Endodermal cell (in vitro differentiated cells): ENCODE measurements at regions not wholly inside any gene's neighbourhood (a gene's known extent, or its start where the extent isn't known, plus 50 kb on each side); places are given as distances from the start of the nearest gene placed in this dataset.

Source experiments
- DNase-seq: peaks from one replicate; pipeline ENCODE4 v3.0.0-alpha.2; 2017
- H3K27ac ChIP-seq: 2 replicates; pipeline ENCODE4 v1.5.1; 2013; ENCODE audit warnings: mild to moderate bottlenecking, low read depth, low read length, moderate library complexity
- H3K27me3 ChIP-seq: 2 replicates; pipeline ENCODE4 v1.6.1; 2013; ENCODE audit warnings: mild to moderate bottlenecking, low read length, moderate library complexity; ENCODE audit not compliant: insufficient read depth, control insufficient read depth, poor library complexity, severe bottlenecking
- H3K36me3 ChIP-seq: 2 replicates; pipeline ENCODE4 v1.7.0; 2013; ENCODE audit warnings: mild to moderate bottlenecking, low read length, moderate library complexity; ENCODE audit not compliant: control insufficient read depth, insufficient read depth
- H3K4me1 ChIP-seq: one replicate; pipeline ENCODE4 v1.7.0; 2013; ENCODE audit warnings: low read length; ENCODE audit not compliant: control insufficient read depth, insufficient read depth
- H3K4me3 ChIP-seq: 2 replicates; pipeline ENCODE4 v1.5.1; 2013; ENCODE audit warnings: mild to moderate bottlenecking, low read length, moderate library complexity
- H3K9ac ChIP-seq: 2 replicates; pipeline ENCODE4 v1.6.1; 2013; ENCODE audit warnings: mild to moderate bottlenecking, low read length, moderate library complexity; ENCODE audit not compliant: poor library complexity, severe bottlenecking; ENCODE audit errors: extremely low read depth
- H3K9me3 ChIP-seq: 2 replicates; pipeline ENCODE4 v1.6.1; 2013; ENCODE audit warnings: mild to moderate bottlenecking, low read length, moderate library complexity; ENCODE audit not compliant: control insufficient read depth
- H3K27ac Mint-ChIP-seq: 2 replicates; pipeline ENCODE4 v1.8.0; 2020; ENCODE audit warnings: mixed read lengths
- H3K27me3 Mint-ChIP-seq: 2 replicates; pipeline ENCODE4 v1.8.0; 2021; ENCODE audit warnings: mild to moderate bottlenecking, mixed read lengths; ENCODE audit not compliant: insufficient read depth
- H3K36me3 Mint-ChIP-seq: 2 replicates; pipeline ENCODE4 v1.8.0; 2020; ENCODE audit warnings: low read depth, mixed read lengths
- H3K4me1 Mint-ChIP-seq: 2 replicates; pipeline ENCODE4 v1.8.0; 2020; ENCODE audit warnings: mixed read lengths
- H3K4me3 Mint-ChIP-seq: 2 replicates; pipeline ENCODE4 v1.8.0; 2020; ENCODE audit warnings: mild to moderate bottlenecking, moderate library complexity, mixed read lengths
- H3K9me3 Mint-ChIP-seq: 2 replicates; pipeline ENCODE4 v1.8.0; 2020; ENCODE audit warnings: mild to moderate bottlenecking, mixed read lengths
- WGBS, 2 experiments: methylation state at CpG; one replicate each; pipeline versions ENCODE4 v1.1.5 to v1.1.7; 2013; ENCODE audit warnings: missing lambda C conversion rate in 2 of 2, mixed read lengths in 1 of 2; ENCODE audit not compliant: insufficient coverage in 1 of 2, insufficient read length in 1 of 2; 5-methylcytosine and 5-hydroxymethylcytosine counted together
- TF ChIP-seq, protein P1 (sequence below): fragments of 200-600 bp; sonication (generic); conservative IDR thresholded peaks from 2 replicates; pipeline ENCODE4 v1.5.0; 2021; ENCODE audit warnings: antibody characterized with exemption, mild to moderate bottlenecking

- peak; percentile 48 for DNase-seq
Measured at GRCh38 chr11:134654161-134654915, 242.3 kb upstream of the B3GAT1 start.

DNA sequence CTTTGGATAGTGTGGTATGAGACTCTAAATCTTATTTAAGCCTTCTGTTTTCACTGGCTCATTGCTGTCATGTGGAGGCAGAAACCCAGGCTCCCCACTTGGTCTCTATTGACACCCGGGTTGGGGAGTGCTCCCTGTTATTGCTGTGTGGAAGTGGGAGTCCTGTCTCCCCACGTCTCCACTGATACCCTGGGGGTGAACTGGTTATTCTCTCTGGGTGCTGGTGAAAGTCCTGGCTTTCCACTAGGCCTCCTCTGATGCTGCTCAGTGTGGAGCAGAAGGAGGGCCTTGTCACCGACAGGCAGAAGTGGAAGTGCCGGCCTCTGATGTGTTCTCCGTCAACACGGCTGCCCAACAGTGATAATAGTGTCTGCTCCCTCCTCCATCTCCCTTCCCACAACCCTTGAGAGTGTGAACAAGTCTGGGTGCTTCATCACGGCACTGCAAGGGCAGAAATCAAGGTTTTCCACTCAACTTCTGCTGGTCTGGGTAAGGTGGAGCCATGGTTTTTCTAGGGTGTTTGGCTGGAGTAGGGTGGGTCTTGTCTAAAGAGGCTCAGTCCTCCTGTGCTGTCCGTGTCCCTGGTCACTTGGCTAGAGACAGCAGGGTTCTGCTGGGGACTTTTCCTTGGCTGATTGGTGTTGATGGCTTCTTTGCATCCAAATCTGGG lies 240.7 kb upstream of the B3GAT1 start:
- TF ChIP-seq, protein P1, sequence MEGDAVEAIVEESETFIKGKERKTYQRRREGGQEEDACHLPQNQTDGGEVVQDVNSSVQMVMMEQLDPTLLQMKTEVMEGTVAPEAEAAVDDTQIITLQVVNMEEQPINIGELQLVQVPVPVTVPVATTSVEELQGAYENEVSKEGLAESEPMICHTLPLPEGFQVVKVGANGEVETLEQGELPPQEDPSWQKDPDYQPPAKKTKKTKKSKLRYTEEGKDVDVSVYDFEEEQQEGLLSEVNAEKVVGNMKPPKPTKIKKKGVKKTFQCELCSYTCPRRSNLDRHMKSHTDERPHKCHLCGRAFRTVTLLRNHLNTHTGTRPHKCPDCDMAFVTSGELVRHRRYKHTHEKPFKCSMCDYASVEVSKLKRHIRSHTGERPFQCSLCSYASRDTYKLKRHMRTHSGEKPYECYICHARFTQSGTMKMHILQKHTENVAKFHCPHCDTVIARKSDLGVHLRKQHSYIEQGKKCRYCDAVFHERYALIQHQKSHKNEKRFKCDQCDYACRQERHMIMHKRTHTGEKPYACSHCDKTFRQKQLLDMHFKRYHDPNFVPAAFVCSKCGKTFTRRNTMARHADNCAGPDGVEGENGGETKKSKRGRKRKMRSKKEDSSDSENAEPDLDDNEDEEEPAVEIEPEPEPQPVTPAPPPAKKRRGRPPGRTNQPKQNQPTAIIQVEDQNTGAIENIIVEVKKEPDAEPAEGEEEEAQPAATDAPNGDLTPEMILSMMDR: no peak
- H3K9me3 ChIP-seq: no peaks in the 10 kb centered on the region
- no peaks in the 10 kb centered on the region for H3K4me1 ChIP-seq
- H3K4me3 Mint-ChIP-seq: no peak overlapping the region
- no peaks in the 10 kb centered on the region for H3K36me3 ChIP-seq
- H3K27ac Mint-ChIP-seq: no peak overlapping the region
- H3K9ac ChIP-seq: no peak overlapping the region
- 82 to 100% methylated on average over 1 to 8 of the region's 8 CpGs for WGBS, 2 experiments
- no peaks in the 10 kb centered on the region for H3K27me3 ChIP-seq
- H3K4me1 Mint-ChIP-seq: no peaks in the 10 kb centered on the region
- no peaks in the 10 kb centered on the region for H3K36me3 Mint-ChIP-seq
- DNase-seq: peak; percentile 22
- no peak overlapping the region for H3K27ac ChIP-seq
- peaks cover 8% of the 10 kb centered on the region for H3K27me3 Mint-ChIP-seq
- no peaks in the 10 kb centered on the region for H3K9me3 Mint-ChIP-seq
- H3K4me3 ChIP-seq: no peak overlapping the region

More at GRCh38 chr11:134654161-134654915, 242.3 kb upstream of the B3GAT1 start:
- H3K27ac Mint-ChIP-seq: no peak overlapping the region
- H3K9me3 Mint-ChIP-seq: no peaks in the 10 kb centered on the region
- Histone ChIP-seq H3K9ac (no peak overlapping the region), H3K4me3 (no peak overlapping the region), H3K9me3 (no peaks in the 10 kb centered on the region), H3K27ac (no peak overlapping the region), H3K4me1 (no peaks in the 10 kb centered on the region), H3K27me3 (no peaks in the 10 kb centered on the region), H3K36me3 (no peaks in the 10 kb centered on the region)
- TF ChIP-seq, protein P1: no peak
- H3K36me3 Mint-ChIP-seq: no peaks in the 10 kb centered on the region
- peaks cover 8% of the 10 kb centered on the region for H3K27me3 Mint-ChIP-seq
- H3K4me3 Mint-ChIP-seq: no peak overlapping the region
- WGBS, 2 experiments: 68 to 69% methylated on average over 14 to 20 of the region's 20 CpGs
- H3K4me1 Mint-ChIP-seq: no peaks in the 10 kb centered on the region

GRCh38 chr11:134647066-134647743 lies 235.2 kb upstream of the B3GAT1 start:
- peak; percentile 47 for DNase-seq
- Histone ChIP-seq H3K4me3 (no peak overlapping the region), H3K27me3 (no peaks in the 10 kb centered on the region), H3K36me3 (no peaks in the 10 kb centered on the region), H3K4me1 (no peaks in the 10 kb centered on the region), H3K27ac (no peak overlapping the region), H3K9me3 (no peaks in the 10 kb centered on the region), H3K9ac (no peak overlapping the region)
- 88 to 100% methylated on average over 1 to 5 of the region's 5 CpGs for whole genome bisulfite sequencing, 2 experiments
- H3K36me3 Mint-ChIP-seq: no peaks in the 10 kb centered on the region
- H3K27ac Mint-ChIP-seq: no peak overlapping the region
- peaks cover 6% of the 10 kb centered on the region for H3K27me3 Mint-ChIP-seq
- peaks cover 4% of the 10 kb centered on the region for H3K4me1 Mint-ChIP-seq
- H3K9me3 Mint-ChIP-seq: no peaks in the 10 kb centered on the region
- TF ChIP-seq, protein P1: no peak
- no peak overlapping the region for H3K4me3 Mint-ChIP-seq
